ENCODE measurements at regions not wholly inside any gene's neighbourhood (a gene's known extent, or its start where the extent isn't known, plus 50 kb on each side); places are given as distances from the start of the nearest gene placed in this dataset.

DNA sequence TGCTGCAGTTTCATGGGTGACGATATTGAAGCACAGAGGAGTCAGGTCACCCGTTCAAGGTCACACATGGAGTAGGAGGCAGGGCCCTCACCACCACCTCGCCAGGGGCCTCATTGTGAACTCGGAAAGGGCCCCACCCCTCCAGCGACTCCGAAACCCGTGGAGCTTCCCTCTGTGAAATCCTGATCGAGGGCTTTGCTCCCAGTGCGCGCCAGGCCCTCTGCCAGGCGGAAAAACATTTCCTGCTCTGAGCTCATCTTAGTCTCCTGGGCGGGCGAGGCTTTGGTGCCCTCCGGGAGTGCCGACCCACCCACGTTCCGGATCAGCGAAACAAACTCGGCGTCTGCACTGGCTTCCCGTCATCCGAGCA, 75.0 kb upstream of the FCN1 start:
- Histone ChIP-seq H3K9me3 (ENCODE audit: low read depth) (no peaks in the 10 kb centered on the region), H3K36me3 (no peaks in the 10 kb centered on the region)
- no peak for DNase-seq (ENCODE audit: low read depth in 1 of 2, low spot score in 1 of 2)

GRCh38 chr9:134993416-134993815, 75.7 kb upstream of the FCN1 start:
- Histone ChIP-seq H3K27me3 (no peaks in the 10 kb centered on the region), H3K4me1 (ENCODE audit: low read depth) (no peaks in the 10 kb centered on the region), H3K9me3 (ENCODE audit: low read depth) (no peaks in the 10 kb centered on the region), H3K27ac (no peak overlapping the region), H3K4me3 (no peak overlapping the region), H3K36me3 (no peaks in the 10 kb centered on the region)
- DNase-seq (ENCODE audit: low read depth in 1 of 2, low spot score in 1 of 2): no peak
- TF ChIP-seq CTCF (IDR thresholded peaks at IDR 0.05; ENCODE audit: low read depth, low read length): no peak

More for the DNA sequence above, 75.0 kb upstream of the FCN1 start:
- no peaks in the 10 kb centered on the region for H3K4me1 ChIP-seq (ENCODE audit: low read depth)
- H3K27me3 ChIP-seq: no peaks in the 10 kb centered on the region
- TF ChIP-seq CTCF (IDR thresholded peaks at IDR 0.05; ENCODE audit: low read depth, low read length): no peak
- H3K4me3 ChIP-seq: no peak overlapping the region
- no peak overlapping the region for H3K27ac ChIP-seq

DNA sequence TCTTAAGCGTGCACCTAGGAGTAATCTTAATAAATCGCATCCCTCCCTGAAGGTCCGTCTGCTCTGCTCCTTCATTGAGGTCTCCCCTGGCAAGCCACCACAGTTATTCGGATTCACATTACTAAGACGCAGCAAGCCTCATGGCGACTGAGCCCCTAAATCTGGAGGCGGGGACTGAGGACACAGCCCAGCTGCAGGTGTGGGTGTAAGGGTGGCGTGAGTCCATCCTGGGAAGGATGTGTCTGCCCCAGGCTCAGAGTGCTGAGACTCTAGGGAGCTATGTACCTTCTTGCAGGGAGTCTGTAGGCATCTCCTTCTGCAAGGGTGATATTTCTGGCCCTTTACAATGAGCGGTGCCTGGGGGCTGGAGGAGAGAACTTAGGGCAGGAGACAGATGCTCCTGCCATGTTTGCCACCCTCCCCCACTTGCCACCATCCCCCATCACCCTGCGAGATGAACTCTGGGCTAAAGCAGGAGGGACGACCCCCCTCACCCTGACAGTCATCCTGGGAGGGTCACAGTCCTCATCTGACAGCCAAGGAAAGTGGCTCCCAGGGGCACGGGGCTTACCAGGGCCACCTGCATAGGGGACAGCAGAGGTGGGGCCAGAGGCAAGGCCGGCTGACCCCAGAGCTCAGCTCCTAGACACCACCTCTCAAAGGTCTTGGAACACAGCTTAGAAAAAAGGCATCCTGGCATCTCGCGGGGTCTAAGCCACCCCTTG, 76.4 kb upstream of the FCN1 start:
- no peaks in the 10 kb centered on the region for H3K36me3 ChIP-seq
- no peak overlapping the region for H3K27ac ChIP-seq
- H3K9me3 ChIP-seq (ENCODE audit: low read depth): no peaks in the 10 kb centered on the region
- H3K4me3 ChIP-seq: no peak overlapping the region
- DNase-seq (ENCODE audit: low read depth in 1 of 2, low spot score in 1 of 2): no peak
- no peak for TF ChIP-seq CTCF (IDR thresholded peaks at IDR 0.05; ENCODE audit: low read depth, low read length)
- no peaks in the 10 kb centered on the region for H3K27me3 ChIP-seq
- H3K4me1 ChIP-seq (ENCODE audit: low read depth): no peaks in the 10 kb centered on the region

- H3K9me3 ChIP-seq (ENCODE audit: low read depth): no peaks in the 10 kb centered on the region
- no peak overlapping the region for H3K27ac ChIP-seq
- H3K4me3 ChIP-seq: no peak overlapping the region
- H3K27me3 ChIP-seq: no peaks in the 10 kb centered on the region
- DNase-seq (ENCODE audit: low read depth in 1 of 2, low spot score in 1 of 2): no peak
- no peaks in the 10 kb centered on the region for H3K36me3 ChIP-seq
- no peak for TF ChIP-seq CTCF (IDR thresholded peaks at IDR 0.05; ENCODE audit: low read depth, low read length)
- H3K4me1 ChIP-seq (ENCODE audit: low read depth): no peaks in the 10 kb centered on the region
These were observed 77.4 kb upstream of the FCN1 start for GRCh38 chr9:134994926-134995791.

DNA sequence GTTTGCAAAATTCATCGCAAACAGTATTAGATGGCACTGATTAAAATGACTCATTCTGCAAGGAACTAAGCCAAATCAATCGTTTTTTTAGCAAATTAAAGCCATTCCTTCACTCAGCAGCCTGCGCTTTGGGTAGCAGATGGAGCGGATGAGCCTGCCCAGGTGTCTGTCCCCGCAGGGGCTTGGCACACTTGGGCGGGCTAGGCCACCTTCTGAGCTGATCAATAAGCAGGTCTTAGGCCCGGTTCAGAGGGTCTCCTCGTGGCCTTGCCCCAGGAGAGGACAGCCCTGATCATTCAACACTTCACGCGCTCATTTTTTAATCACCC, 78.0 kb upstream of the FCN1 start:
- no peak for TF ChIP-seq CTCF (IDR thresholded peaks at IDR 0.05; ENCODE audit: low read depth, low read length)
- no peaks in the 10 kb centered on the region for H3K27me3 ChIP-seq
- no peak overlapping the region for H3K4me3 ChIP-seq
- H3K4me1 ChIP-seq (ENCODE audit: low read depth): no peaks in the 10 kb centered on the region
- no peaks in the 10 kb centered on the region for H3K36me3 ChIP-seq
- H3K27ac ChIP-seq: no peak overlapping the region
- H3K9me3 ChIP-seq (ENCODE audit: low read depth): no peaks in the 10 kb centered on the region
- DNase-seq (ENCODE audit: low read depth in 1 of 2, low spot score in 1 of 2): no peak
